Psoas muscle (tissue), 7 donors: ENCODE measurements at regions not wholly inside any gene's neighbourhood (a gene's known extent, or its start where the extent isn't known, plus 50 kb on each side); places are given as distances from the start of the nearest gene placed in this dataset.

Experiments used
- ATAC-seq, 4 donors: fragments of 200-7000 bp; cut with Tn5 transposase; one replicate each; pipeline ENCODE4 v1.9.1; 2020; ENCODE audit warnings: moderate library complexity in 3 of 4, mild to moderate bottlenecking in 2 of 4
- DNase-seq, 2 donors: peaks; one replicate each; pipeline ENCODE4 v3.0.0-alpha.2; 2020
- H3K27ac ChIP-seq: fragments of 200-600 bp; one replicate; pipeline ENCODE4 v1.8.0; 2022
- H3K27me3 ChIP-seq, 3 donors: fragments of 200-600 bp in 1 of 3; one replicate each; pipeline versions ENCODE4 v1.6.1 to v1.8.0; 2013 to 2022; ENCODE audit warnings: low read length in 2 of 3, mild to moderate bottlenecking in 2 of 3, moderate library complexity in 1 of 3; ENCODE audit not compliant: insufficient read depth in 3 of 3
- H3K36me3 ChIP-seq, 2 donors: fragments of 200-600 bp in 1 of 2; one replicate each; pipeline versions ENCODE4 v1.6.1 to v1.8.0; 2013 to 2022; ENCODE audit warnings: low read depth in 1 of 2, mild to moderate bottlenecking in 1 of 2, moderate library complexity in 1 of 2; ENCODE audit not compliant: insufficient read depth in 1 of 2
- H3K4me1 ChIP-seq: fragments of 200-600 bp; one replicate; pipeline ENCODE4 v1.8.0; 2022
- H3K4me3 ChIP-seq: fragments of 200-600 bp; one replicate; pipeline ENCODE4 v1.8.0; 2022; ENCODE audit warnings: mild to moderate bottlenecking
- H3K9me3 ChIP-seq: fragments of 200-600 bp; one replicate; pipeline ENCODE4 v1.8.0; 2022
- CTCF ChIP-seq: fragments of 200-600 bp; IDR thresholded peaks from one replicate; pipeline ENCODE4 v1.8.0; 2022; ENCODE audit warnings: antibody characterized with exemption
- WGBS, 3 donors: extraction: QIAGEN DNeasy Blood & Tissue Kit; methylation state at CpG; one replicate each; pipeline versions ENCODE4 v1.1.6 to v1.1.7; 2013; 5-methylcytosine and 5-hydroxymethylcytosine counted together
- intact Hi-C, 2 donors: fragments of 100-400 bp; cut with DNase I; formaldehyde crosslinking; loops; one replicate each; pipeline versions ENCODE4 v1.11.0 to v1.14.2; 2022
- donor health status: healthy with polysubstance abuse.
- donor health status: DM: no; HTN: no; CAD: no; lungs with moderate emphysema.
- donor health status: Bipolar disorder and iron deficiency.
- donor health status: healthy.
- donor health status: DM: yes; HTN: yes; CAD: no.
- donor health status: DM: no; HTN: no; CAD: no.
- donor health status: DM: yes; HTN: yes; CAD: no.

- Histone ChIP-seq H3K4me3 (no peak overlapping the region), H3K27ac (no peak overlapping the region), H3K36me3 (no peaks in the 10 kb centered on the region), H3K27me3 (no peaks in the 10 kb centered on the region), H3K4me1 (no peaks in the 10 kb centered on the region), H3K9me3 (no peaks in the 10 kb centered on the region)
- DNase-seq (no peak), ATAC-seq (peak in 1 of 4 donors; percentile 79)
- no peak for TF ChIP-seq CTCF
- intact Hi-C loops, result no loop called here
- 56 to 63% (median 61%) methylated on average over 3 of the region's 3 CpGs for WGBS, 3 donors
Measured at GRCh38 chr5:54658010-54658409, 140.5 kb downstream of the SNX18 start.

GRCh38 chr5:54656261-54656728 lies 138.7 kb downstream of the SNX18 start:
- no peak overlapping the region for H3K4me3 ChIP-seq
- H3K27me3 ChIP-seq, result no peaks in the 10 kb centered on the region
- H3K4me1 ChIP-seq, result peaks cover 7% of the 10 kb centered on the region
- intact Hi-C loops, result no loop called here
- DNase-seq (no peak), ATAC-seq (peak in 3 of 4 donors; percentile 23 to 64 (median 50))
- 19 to 20% (median 19%) methylated on average over 2 of the region's 2 CpGs for WGBS, 3 donors
- no peaks in the 10 kb centered on the region for H3K9me3 ChIP-seq
- H3K36me3 ChIP-seq, result no peaks in the 10 kb centered on the region
- no peak overlapping the region for H3K27ac ChIP-seq
- no peak for TF ChIP-seq CTCF

GRCh38 chr5:54655761-54656160 lies 138.2 kb downstream of the SNX18 start:
- no peak overlapping the region for H3K27ac ChIP-seq
- no peak for ATAC-seq
- peaks cover 8% of the 10 kb centered on the region for H3K4me1 ChIP-seq
- TF ChIP-seq CTCF, result no peak
- H3K27me3 ChIP-seq, result no peaks in the 10 kb centered on the region
- no peak overlapping the region for H3K4me3 ChIP-seq
- no peak for DNase-seq
- no peaks in the 10 kb centered on the region for H3K36me3 ChIP-seq
- H3K9me3 ChIP-seq, result no peaks in the 10 kb centered on the region
- intact Hi-C loops, result no loop called here
- 83 to 85% (median 84%) methylated on average over 2 of the region's 2 CpGs for WGBS, 3 donors

- 76 to 87% (median 86%) methylated on average over 1 of the region's 1 CpG for WGBS, 3 donors
- H3K4me3 ChIP-seq, result no peak overlapping the region
- intact Hi-C loops, result no loop called here
Measured at GRCh38 chr5:54655266-54655665, 137.7 kb downstream of the SNX18 start.

More at GRCh38 chr5:54655266-54655665, 137.7 kb downstream of the SNX18 start:
- H3K36me3 ChIP-seq, result no peaks in the 10 kb centered on the region
- ATAC-seq, result no peak
- peaks cover 8% of the 10 kb centered on the region for H3K4me1 ChIP-seq
- no peaks in the 10 kb centered on the region for H3K27me3 ChIP-seq
- TF ChIP-seq CTCF, result no peak
- H3K9me3 ChIP-seq, result no peaks in the 10 kb centered on the region
- DNase-seq, result no peak
- no peak overlapping the region for H3K27ac ChIP-seq
